ENCODE measurements at regions not wholly inside any gene's neighbourhood (a gene's known extent, or its start where the extent isn't known, plus 50 kb on each side); places are given as distances from the start of the nearest gene placed in this dataset.

DNA sequence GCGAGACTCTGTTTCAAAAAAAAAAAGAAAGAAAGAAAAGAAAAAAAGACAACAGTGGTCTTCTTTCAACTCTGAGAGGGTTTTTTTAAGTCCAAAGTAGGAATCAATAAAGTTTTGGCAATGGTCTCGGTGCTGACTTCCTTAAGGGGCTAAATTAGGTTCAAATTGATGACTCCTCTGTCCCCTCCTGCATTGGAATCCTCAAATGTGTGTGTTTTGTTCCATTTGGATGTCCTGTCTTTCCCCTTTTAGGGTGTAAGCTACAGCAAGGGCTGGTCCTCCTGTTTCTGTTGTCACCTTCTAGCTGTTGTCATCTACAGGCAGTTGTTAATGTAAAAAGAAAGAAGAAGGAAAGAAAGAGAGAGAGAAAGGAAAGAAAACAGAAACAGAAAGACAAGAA is 54.4 kb downstream of the PABIR2 start:
- Histone ChIP-seq H3K27me3 (ENCODE audit: control insufficient read depth in 2 of 2, insufficient read depth in 2 of 2, low read length in 2 of 2) (no peaks in the 10 kb centered on the region), H3K9me3 (replicated peaks; ENCODE audit: control insufficient read depth, insufficient read depth, low read length) (no peaks in the 10 kb centered on the region), H2AFZ (ENCODE audit: low read depth, low read length) (no peak overlapping the region), H3K4me3 (replicated peaks in 1 of 3; ENCODE audit: insufficient read depth in 1 of 3, low read depth in 1 of 3, low read length in 3 of 3) (no peak overlapping the region), H3K4me2 (ENCODE audit: insufficient read depth, low read length) (no peak overlapping the region), H3K9ac (replicated peaks; ENCODE audit: extremely low read depth, insufficient read depth, low read length) (no peak overlapping the region), H4K20me1 (replicated peaks; ENCODE audit: control insufficient read depth, extremely low read depth, insufficient read depth, low read length) (no peaks in the 10 kb centered on the region), H3K4me1 (ENCODE audit: control insufficient read depth, extremely low read depth, insufficient read depth, low read length) (peaks cover 30% of the 10 kb centered on the region), H3K79me2 (ENCODE audit: control insufficient read depth, insufficient read depth, low read length) (no peaks in the 10 kb centered on the region), H3K36me3 (ENCODE audit: control insufficient read depth in 2 of 2, extremely low read depth in 1 of 2, insufficient read depth in 2 of 2, low read length in 2 of 2) (no peaks in the 10 kb centered on the region), H3K27ac (ENCODE audit: insufficient read depth, low read depth, low read length) (no peak overlapping the region), H3K9me1 (replicated peaks; ENCODE audit: control insufficient read depth, extremely low read depth, insufficient read depth, low read length) (no peaks in the 10 kb centered on the region)
- intact Hi-C loops (cut with micrococcal nuclease), result no loop called here
- ChIA-PET CTCF (no interaction called here), POLR2A (no interaction called here)
- BruUV-seq (replicated peaks), result no TSS peak
- no peak for DNase-seq (ENCODE audit: low read depth, low spot score)
- dilution Hi-C loops (cut with MboI; ENCODE audit: extremely low pct_ligation_motif_present, low sequenced_read_pairs), result no loop called here
- FAIRE-seq, result no peak
- TF ChIP-seq EZH2 (IDR thresholded peaks at IDR 0.05; ENCODE audit: borderline replicate concordance, low read depth, low read length, severe bottlenecking), result no peak
- TF ChIP-seq MYC (IDR thresholded peaks at IDR 0.05; ENCODE audit: low read depth, low read length), result no peak
- no peak for TF ChIP-seq POLR2A (IDR thresholded peaks at IDR 0.05; ENCODE audit: low read depth, low read length)
- TF ChIP-seq POLR2AphosphoS5 (IDR thresholded peaks at IDR 0.05; ENCODE audit: insufficient read depth, low read depth, low read length), result no peak
- TF ChIP-seq JUN (IDR thresholded peaks at IDR 0.05; ENCODE audit: borderline replicate concordance, insufficient read depth, insufficient read length, low read depth), result no peak
- no peak for TF ChIP-seq FOS (IDR thresholded peaks at IDR 0.05; ENCODE audit: borderline replicate concordance, insufficient read depth, low read length)
- TF ChIP-seq, protein P1, sequence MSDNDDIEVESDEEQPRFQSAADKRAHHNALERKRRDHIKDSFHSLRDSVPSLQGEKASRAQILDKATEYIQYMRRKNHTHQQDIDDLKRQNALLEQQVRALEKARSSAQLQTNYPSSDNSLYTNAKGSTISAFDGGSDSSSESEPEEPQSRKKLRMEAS (IDR thresholded peaks at IDR 0.05; ENCODE audit: insufficient read depth, insufficient read length), result no peak
- no peak for TF ChIP-seq GATA2 (IDR thresholded peaks at IDR 0.05; ENCODE audit: insufficient read depth, insufficient read length, low read depth, low read length)
- TF ChIP-seq, protein P2, sequence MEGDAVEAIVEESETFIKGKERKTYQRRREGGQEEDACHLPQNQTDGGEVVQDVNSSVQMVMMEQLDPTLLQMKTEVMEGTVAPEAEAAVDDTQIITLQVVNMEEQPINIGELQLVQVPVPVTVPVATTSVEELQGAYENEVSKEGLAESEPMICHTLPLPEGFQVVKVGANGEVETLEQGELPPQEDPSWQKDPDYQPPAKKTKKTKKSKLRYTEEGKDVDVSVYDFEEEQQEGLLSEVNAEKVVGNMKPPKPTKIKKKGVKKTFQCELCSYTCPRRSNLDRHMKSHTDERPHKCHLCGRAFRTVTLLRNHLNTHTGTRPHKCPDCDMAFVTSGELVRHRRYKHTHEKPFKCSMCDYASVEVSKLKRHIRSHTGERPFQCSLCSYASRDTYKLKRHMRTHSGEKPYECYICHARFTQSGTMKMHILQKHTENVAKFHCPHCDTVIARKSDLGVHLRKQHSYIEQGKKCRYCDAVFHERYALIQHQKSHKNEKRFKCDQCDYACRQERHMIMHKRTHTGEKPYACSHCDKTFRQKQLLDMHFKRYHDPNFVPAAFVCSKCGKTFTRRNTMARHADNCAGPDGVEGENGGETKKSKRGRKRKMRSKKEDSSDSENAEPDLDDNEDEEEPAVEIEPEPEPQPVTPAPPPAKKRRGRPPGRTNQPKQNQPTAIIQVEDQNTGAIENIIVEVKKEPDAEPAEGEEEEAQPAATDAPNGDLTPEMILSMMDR (IDR thresholded peaks at IDR 0.05; ENCODE audit: extremely low read depth in 1 of 2, insufficient read depth in 1 of 2, low read depth in 1 of 2, low read length in 2 of 2), result no peak
